IMR-90 (cell line): ENCODE measurements at regions not wholly inside any gene's neighbourhood (a gene's known extent, or its start where the extent isn't known, plus 50 kb on each side); places are given as distances from the start of the nearest gene placed in this dataset.

Experiments used
- ATAC-seq: fragments of 200-7000 bp; cut with Tn5 transposase; 2 replicates; pipeline ENCODE4 v1.9.1; 2020; ENCODE audit warnings: low read depth, mild to moderate bottlenecking, moderate library complexity
- BruUV-seq: library from RNA; stranded (reverse); fragments of 400-500 nt; replicated peaks from 2 replicates; lab custom pipeline; 2021; lab: Mats Ljungman, UMichigan
- CTCF ChIA-PET: fragments of 300-600 bp; formaldehyde crosslinking; extraction: SDS; loops from one replicate; lab custom pipeline; 2021; ENCODE audit warnings: antibody characterized with exemption; lab: Yijun Ruan, JAX
- POLR2A ChIA-PET: fragments of 300-600 bp; sonication (Branson Sonifier 250); formaldehyde crosslinking; loops from one replicate; lab custom pipeline; 2022; ENCODE audit warnings: antibody characterized with exemption; ENCODE audit not compliant: unreplicated experiment; lab: Charles Lee
- DNase-seq: peaks from one replicate; pipeline ENCODE4 v3.0.0; 2013
- H2AFZ ChIP-seq: replicated peaks from 2 replicates; pipeline ENCODE3; 2013; ENCODE audit warnings: low read length, mild to moderate bottlenecking; ENCODE audit not compliant: poor library complexity
- H2AK5ac ChIP-seq: 2 replicates; pipeline ENCODE4 v1.6.1; 2013; ENCODE audit warnings: low read depth, low read length, inconsistent platforms
- H2AK9ac ChIP-seq: replicated peaks from 2 replicates; pipeline ENCODE3; 2013; ENCODE audit warnings: mild to moderate bottlenecking, low read depth, low read length, moderate library complexity; ENCODE audit not compliant: poor library complexity
- H2BK120ac ChIP-seq: 2 replicates; pipeline ENCODE4 v1.6.1; 2013; ENCODE audit warnings: low read depth, low read length, inconsistent platforms
- H2BK15ac ChIP-seq: 3 replicates; pipeline ENCODE4 v1.6.1; 2013; ENCODE audit warnings: low read depth, low read length, inconsistent platforms
- H2BK20ac ChIP-seq: 2 replicates; pipeline ENCODE4 v1.6.1; 2013; ENCODE audit warnings: low read depth, mild to moderate bottlenecking, inconsistent platforms, low read length, moderate library complexity
- H2BK5ac ChIP-seq: 2 replicates; pipeline ENCODE4 v1.6.1; 2013; ENCODE audit warnings: mild to moderate bottlenecking, low read depth, low read length, inconsistent platforms; ENCODE audit not compliant: poor library complexity, severe bottlenecking
- H3K14ac ChIP-seq: replicated peaks from 2 replicates; pipeline ENCODE4 v1.6.1; 2013; ENCODE audit warnings: low read depth, low read length, inconsistent platforms
- H3K18ac ChIP-seq: 2 replicates; pipeline ENCODE4 v1.6.1; 2013; ENCODE audit warnings: low read depth, low read length, control low read depth
- H3K23ac ChIP-seq: 2 replicates; pipeline ENCODE4 v1.6.1; 2013; ENCODE audit warnings: low read depth, low read length, inconsistent platforms
- H3K27ac ChIP-seq: 2 replicates; pipeline ENCODE4 v1.5.1; 2013; ENCODE audit warnings: mild to moderate bottlenecking, control low read depth, low read length; ENCODE audit not compliant: insufficient read depth
- H3K27me3 ChIP-seq: 2 replicates; pipeline ENCODE4 v1.6.1; 2013; ENCODE audit warnings: low read length; ENCODE audit not compliant: control insufficient read depth, insufficient read depth
- H3K36me3 ChIP-seq: 2 replicates; pipeline ENCODE4 v1.6.1; 2013; ENCODE audit warnings: low read length, mixed read lengths; ENCODE audit not compliant: control insufficient read depth, insufficient read depth
- H3K4ac ChIP-seq: 2 replicates; pipeline ENCODE4 v1.6.1; 2013; ENCODE audit warnings: low read depth, low read length, inconsistent platforms
- H3K4me1 ChIP-seq: 2 replicates; pipeline ENCODE4 v1.6.1; 2013; ENCODE audit warnings: low read length, mixed read lengths; ENCODE audit not compliant: control insufficient read depth, insufficient read depth
- H3K4me2 ChIP-seq: 2 replicates; pipeline ENCODE4 v1.6.1; 2013; ENCODE audit warnings: low read depth, mild to moderate bottlenecking, control low read depth, low read length, moderate library complexity
- H3K4me3 ChIP-seq: 2 replicates; pipeline ENCODE4 v1.5.1; 2013; ENCODE audit warnings: low read depth, mild to moderate bottlenecking, control low read depth, low read length, moderate library complexity; ENCODE audit not compliant: insufficient read depth
- H3K56ac ChIP-seq: 2 replicates; pipeline ENCODE4 v1.6.1; 2013; ENCODE audit warnings: low read length, inconsistent platforms; ENCODE audit not compliant: insufficient read depth; ENCODE audit errors: extremely low read depth
- H3K79me1 ChIP-seq, 2 experiments: 2 replicates each; pipeline ENCODE4 v1.6.1; 2013; ENCODE audit warnings: low read length in 2 of 2, inconsistent platforms in 1 of 2, low read depth in 1 of 2
- H3K9ac ChIP-seq: 2 replicates; pipeline ENCODE4 v1.6.1; 2013; ENCODE audit warnings: low read depth, low read length, control low read depth
- H3K9me1 ChIP-seq: 2 replicates; pipeline ENCODE4 v1.6.1; 2013; ENCODE audit warnings: low read length, inconsistent platforms; ENCODE audit not compliant: insufficient read depth
- H3K9me3 ChIP-seq: 2 replicates; pipeline ENCODE4 v1.6.1; 2013; ENCODE audit warnings: low read length; ENCODE audit not compliant: control insufficient read depth, insufficient read depth
- H4K20me1 ChIP-seq: 2 replicates; pipeline ENCODE4 v1.6.1; 2013; ENCODE audit warnings: low read length, inconsistent platforms; ENCODE audit not compliant: insufficient read depth
- H4K5ac ChIP-seq: 2 replicates; pipeline ENCODE4 v1.6.1; 2013; ENCODE audit warnings: mild to moderate bottlenecking, low read depth, low read length, control low read depth
- H4K8ac ChIP-seq, 2 experiments: 2 replicates each; pipeline ENCODE4 v1.6.1; 2013; ENCODE audit warnings: low read depth in 2 of 2, low read length in 2 of 2, control low read depth in 1 of 2, inconsistent platforms in 1 of 2
- H4K91ac ChIP-seq: 2 replicates; pipeline ENCODE4 v1.6.1; 2013; ENCODE audit warnings: low read depth, low read length, inconsistent platforms; ENCODE audit not compliant: insufficient read depth
- CEBPB ChIP-seq: IDR thresholded peaks from 2 replicates; pipeline ENCODE4 v1.6.1; 2012; ENCODE audit warnings: low read depth, low read length, improper control_type of control experiment
- CHD1 ChIP-seq: IDR thresholded peaks from 2 replicates; pipeline ENCODE4 v1.6.1; 2012; ENCODE audit warnings: low read depth, low read length, improper control_type of control experiment
- FOS ChIP-seq: fragments of 150-350 bp; IDR thresholded peaks from 2 replicates; pipeline ENCODE4 v1.6.1; 2016; ENCODE audit warnings: low read depth, low read length
- MAFK ChIP-seq: IDR thresholded peaks from 2 replicates; pipeline ENCODE4 v1.6.1; 2012; ENCODE audit warnings: low read depth, low read length, improper control_type of control experiment
- MAZ ChIP-seq: IDR thresholded peaks from 2 replicates; pipeline ENCODE4 v1.6.1; 2012; ENCODE audit warnings: low read depth, mild to moderate bottlenecking, low read length, improper control_type of control experiment, moderate library complexity, borderline replicate concordance
- NFE2L2 ChIP-seq: fragments of 150-350 bp; IDR thresholded peaks from 2 replicates; pipeline ENCODE4 v1.6.1; 2016; ENCODE audit warnings: low read depth, mild to moderate bottlenecking, low read length
- RAD21 ChIP-seq: IDR thresholded peaks from 2 replicates; pipeline ENCODE4 v1.6.1; 2012; ENCODE audit warnings: low read length, improper control_type of control experiment
- RCOR1 ChIP-seq: IDR thresholded peaks from 2 replicates; pipeline ENCODE4 v1.6.1; 2012; ENCODE audit warnings: mild to moderate bottlenecking, low read length, improper control_type of control experiment; ENCODE audit not compliant: insufficient replicate concordance
- RFX5 ChIP-seq: IDR thresholded peaks from 2 replicates; pipeline ENCODE4 v1.8.0; 2012; ENCODE audit warnings: low read depth, mild to moderate bottlenecking, low read length, moderate library complexity
- WGBS, 2 experiments: methylation state at CpG; one replicate each; pipeline versions ENCODE4 v1.1.5 to v1.1.7; 2013; ENCODE audit warnings: missing lambda C conversion rate in 2 of 2; ENCODE audit not compliant: insufficient read length in 1 of 2; ENCODE audit errors: extremely low coverage in 2 of 2; 5-methylcytosine and 5-hydroxymethylcytosine counted together
- dilution Hi-C: fragments of 300-500 bp; cut with HindIII; formaldehyde crosslinking; loops from one replicate; pipeline ENCODE4 v1.14.3; 2018; ENCODE audit warnings: low sequenced_read_pairs; ENCODE audit not compliant: unreplicated experiment
- in situ Hi-C: fragments of 300-500 bp; cut with MboI; formaldehyde crosslinking; loops from 3 replicates; pipeline ENCODE4 v1.14.3; 2019; ENCODE audit warnings: low sequenced_read_pairs, inconsistent platforms, mixed read lengths
- intact Hi-C: fragments of 100-400 bp; cut with micrococcal nuclease; formaldehyde crosslinking; loops from 2 replicates; pipeline ENCODE4 v1.10.0; 2022
- TF ChIP-seq, protein P1 (sequence below): conservative IDR thresholded peaks from 2 replicates; pipeline ENCODE4 v1.5.1; 2012; ENCODE audit warnings: mild to moderate bottlenecking, low read depth, low read length, improper control_type of control experiment
- TF ChIP-seq, protein P2 (sequence below): fragments of 150-350 bp; IDR thresholded peaks from 2 replicates; pipeline ENCODE4 v1.6.1; 2016; ENCODE audit warnings: low read depth, mild to moderate bottlenecking, low read length, moderate library complexity, borderline replicate concordance
- TF ChIP-seq, protein P3 (sequence below): fragments of 150-350 bp; IDR thresholded peaks from 2 replicates; pipeline ENCODE4 v1.6.1; 2017; ENCODE audit warnings: mild to moderate bottlenecking, antibody characterized with exemption, low read length, low read depth

DNA sequence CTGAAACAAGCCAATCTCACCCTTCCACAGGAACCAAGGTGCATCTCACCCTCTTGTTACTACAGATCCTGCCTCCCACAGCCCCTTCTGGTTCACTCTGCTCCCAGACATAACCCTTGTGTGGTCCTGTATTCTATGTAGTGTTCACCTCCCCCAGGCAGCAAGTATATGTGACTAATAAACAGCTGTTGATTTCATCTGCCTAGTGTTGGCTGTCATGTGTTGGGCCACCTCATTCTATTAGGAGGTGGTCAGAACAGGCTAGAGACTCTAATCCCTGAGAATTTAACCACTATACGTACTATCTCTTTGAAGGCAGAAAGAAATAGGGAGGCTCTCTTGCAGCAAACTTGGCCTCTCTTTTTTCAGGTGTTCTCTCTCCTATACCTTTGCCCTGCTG lies 134.3 kb upstream of the RPL34 start:
- H2BK15ac ChIP-seq, result no peak overlapping the region
- H3K9me3 ChIP-seq, result no peaks in the 10 kb centered on the region
- H3K27me3 ChIP-seq, result no peaks in the 10 kb centered on the region; the same call in 1 of the 2 replicates
- no peak for TF ChIP-seq FOS
- TF ChIP-seq, protein P1, sequence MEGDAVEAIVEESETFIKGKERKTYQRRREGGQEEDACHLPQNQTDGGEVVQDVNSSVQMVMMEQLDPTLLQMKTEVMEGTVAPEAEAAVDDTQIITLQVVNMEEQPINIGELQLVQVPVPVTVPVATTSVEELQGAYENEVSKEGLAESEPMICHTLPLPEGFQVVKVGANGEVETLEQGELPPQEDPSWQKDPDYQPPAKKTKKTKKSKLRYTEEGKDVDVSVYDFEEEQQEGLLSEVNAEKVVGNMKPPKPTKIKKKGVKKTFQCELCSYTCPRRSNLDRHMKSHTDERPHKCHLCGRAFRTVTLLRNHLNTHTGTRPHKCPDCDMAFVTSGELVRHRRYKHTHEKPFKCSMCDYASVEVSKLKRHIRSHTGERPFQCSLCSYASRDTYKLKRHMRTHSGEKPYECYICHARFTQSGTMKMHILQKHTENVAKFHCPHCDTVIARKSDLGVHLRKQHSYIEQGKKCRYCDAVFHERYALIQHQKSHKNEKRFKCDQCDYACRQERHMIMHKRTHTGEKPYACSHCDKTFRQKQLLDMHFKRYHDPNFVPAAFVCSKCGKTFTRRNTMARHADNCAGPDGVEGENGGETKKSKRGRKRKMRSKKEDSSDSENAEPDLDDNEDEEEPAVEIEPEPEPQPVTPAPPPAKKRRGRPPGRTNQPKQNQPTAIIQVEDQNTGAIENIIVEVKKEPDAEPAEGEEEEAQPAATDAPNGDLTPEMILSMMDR, result no peak
- TF ChIP-seq RCOR1, result no peak
- TF ChIP-seq RAD21, result no peak
- TF ChIP-seq MAFK, result no peak
- TF ChIP-seq, protein P2, sequence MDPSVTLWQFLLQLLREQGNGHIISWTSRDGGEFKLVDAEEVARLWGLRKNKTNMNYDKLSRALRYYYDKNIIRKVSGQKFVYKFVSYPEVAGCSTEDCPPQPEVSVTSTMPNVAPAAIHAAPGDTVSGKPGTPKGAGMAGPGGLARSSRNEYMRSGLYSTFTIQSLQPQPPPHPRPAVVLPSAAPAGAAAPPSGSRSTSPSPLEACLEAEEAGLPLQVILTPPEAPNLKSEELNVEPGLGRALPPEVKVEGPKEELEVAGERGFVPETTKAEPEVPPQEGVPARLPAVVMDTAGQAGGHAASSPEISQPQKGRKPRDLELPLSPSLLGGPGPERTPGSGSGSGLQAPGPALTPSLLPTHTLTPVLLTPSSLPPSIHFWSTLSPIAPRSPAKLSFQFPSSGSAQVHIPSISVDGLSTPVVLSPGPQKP, result no peak
- TF ChIP-seq MAZ, result no peak
- TF ChIP-seq NFE2L2, result no peak
- TF ChIP-seq, protein P3, sequence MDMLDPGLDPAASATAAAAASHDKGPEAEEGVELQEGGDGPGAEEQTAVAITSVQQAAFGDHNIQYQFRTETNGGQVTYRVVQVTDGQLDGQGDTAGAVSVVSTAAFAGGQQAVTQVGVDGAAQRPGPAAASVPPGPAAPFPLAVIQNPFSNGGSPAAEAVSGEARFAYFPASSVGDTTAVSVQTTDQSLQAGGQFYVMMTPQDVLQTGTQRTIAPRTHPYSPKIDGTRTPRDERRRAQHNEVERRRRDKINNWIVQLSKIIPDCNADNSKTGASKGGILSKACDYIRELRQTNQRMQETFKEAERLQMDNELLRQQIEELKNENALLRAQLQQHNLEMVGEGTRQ, result no peak
- no peak for TF ChIP-seq RFX5
- TF ChIP-seq CEBPB, result no peak
- TF ChIP-seq CHD1, result no peak
- H2AFZ ChIP-seq, result no peak overlapping the region
- no peak overlapping the region for H3K56ac ChIP-seq
- ChIA-PET CTCF (no interaction called here), POLR2A (no interaction called here)
- no TSS peak for BruUV-seq
- H4K91ac ChIP-seq, result no peak overlapping the region
- H4K8ac ChIP-seq, result no peak overlapping the region
- H3K4me1 ChIP-seq, result no peaks in the 10 kb centered on the region
- no peak overlapping the region for H4K5ac ChIP-seq
- no peak overlapping the region for H3K27ac ChIP-seq
- no peak overlapping the region for H2AK5ac ChIP-seq
- dilution Hi-C loops (no loop called here), intact Hi-C loops (no loop called here), in situ Hi-C loops (no loop called here)
- no peak overlapping the region for H3K4me2 ChIP-seq
- no peak overlapping the region for H3K23ac ChIP-seq
- H3K9me1 ChIP-seq, result no peaks in the 10 kb centered on the region
- no peak overlapping the region for H2BK5ac ChIP-seq
- DNase-seq (no peak), ATAC-seq (no peak)
- H3K14ac ChIP-seq, result no peak overlapping the region
- no peak overlapping the region for H2AK9ac ChIP-seq
- no peaks in the 10 kb centered on the region for H4K20me1 ChIP-seq
- no peaks in the 10 kb centered on the region for H3K79me1 ChIP-seq
- H2BK20ac ChIP-seq, result no peak overlapping the region
- H3K4me3 ChIP-seq, result no peak overlapping the region
- no CpG with 5 or more reads among the region's 1 CpG for WGBS, 2 experiments
- no peaks in the 10 kb centered on the region for H3K36me3 ChIP-seq
- H3K9ac ChIP-seq, result no peak overlapping the region
- H2BK120ac ChIP-seq, result no peak overlapping the region
- H3K18ac ChIP-seq, result no peak overlapping the region
- no peak overlapping the region for H3K4ac ChIP-seq
